Daoy (cell line): ENCODE measurements at regions not wholly inside any gene's neighbourhood (a gene's known extent, or its start where the extent isn't known, plus 50 kb on each side); places are given as distances from the start of the nearest gene placed in this dataset.

Experiments
- DNase-seq: peaks from one replicate; pipeline ENCODE4 v3.0.0-alpha.2; 2015; ENCODE audit warnings: low read depth

- no peak for DNase-seq
Measured at GRCh38 chr9:134487066-134487710, 154.4 kb upstream of the COL5A1 start.

GRCh38 chr9:134488331-134489280, 153.0 kb upstream of the COL5A1 start:
- DNase-seq, result no peak

- DNase-seq, result no peak
Measured at GRCh38 chr9:134489621-134490408, 151.8 kb upstream of the COL5A1 start.

- no peak for DNase-seq
Measured at GRCh38 chr9:134490446-134490845, 151.2 kb upstream of the COL5A1 start.

- DNase-seq, result no peak
Measured at GRCh38 chr9:134491196-134491835, 150.3 kb upstream of the COL5A1 start.

GRCh38 chr9:134491856-134492255, 149.7 kb upstream of the COL5A1 start:
- DNase-seq, result no peak

GRCh38 chr9:134492281-134492691, 149.3 kb upstream of the COL5A1 start:
- DNase-seq, result no peak

- DNase-seq, result no peak
Measured at GRCh38 chr9:134492721-134493460, 148.7 kb upstream of the COL5A1 start.

GRCh38 chr9:134493461-134494272, 147.9 kb upstream of the COL5A1 start:
- no peak for DNase-seq

GRCh38 chr9:134494273-134494815, 147.3 kb upstream of the COL5A1 start:
- DNase-seq, result no peak

GRCh38 chr9:134494905-134495304, 146.7 kb upstream of the COL5A1 start:
- no peak for DNase-seq

GRCh38 chr9:134495881-134496412, 145.7 kb upstream of the COL5A1 start:
- DNase-seq, result no peak

- peak; percentile 85 for DNase-seq
Measured at GRCh38 chr9:134496413-134497282, 145.0 kb upstream of the COL5A1 start.

- DNase-seq, result peak; percentile 54
Measured at GRCh38 chr9:134497283-134497860, 144.2 kb upstream of the COL5A1 start.

- no peak for DNase-seq
Measured at GRCh38 chr9:134498814-134499166, 142.8 kb upstream of the COL5A1 start.

- no peak for DNase-seq
Measured at GRCh38 chr9:134500931-134501760, 140.5 kb upstream of the COL5A1 start.

- DNase-seq, result no peak
Measured at GRCh38 chr9:134501761-134502265, 139.8 kb upstream of the COL5A1 start.
